ENCODE measurements at regions not wholly inside any gene's neighbourhood (a gene's known extent, or its start where the extent isn't known, plus 50 kb on each side); places are given as distances from the start of the nearest gene placed in this dataset.

GRCh38 chr15:101543926-101544612 is 54.6 kb upstream of the PCSK6 start:
- FAIRE-seq, result no peak
- ATAC-seq, result no peak
- ChIA-PET CTCF (ENCODE audit: low intra/inter-chr PET ratio, low total read pairs) (no interaction called here), POLR2A (interaction anchor here (1.1 kb wide), 1 partner anchor 16 kb away, joined by 3 read pairs; no protein-coding TSS in a partner anchor)
- Histone ChIP-seq H4K20me1 (ENCODE audit: insufficient read depth, low read length) (no peaks in the 10 kb centered on the region), H3K27me3 (ENCODE audit: control insufficient read depth in 1 of 2, insufficient read depth in 2 of 2, low read length in 2 of 2) (no peaks in the 10 kb centered on the region), H3K27ac (ENCODE audit: extremely low read length, insufficient read depth, low read length) (no peak overlapping the region), H3K4me3 (replicated peaks in 1 of 3; ENCODE audit: insufficient read depth in 1 of 3, low read depth in 2 of 3, low read length in 3 of 3) (no peak overlapping the region), H3K9me3 (ENCODE audit: low read length) (no peaks in the 10 kb centered on the region), H3K36me3 (replicated peaks in 1 of 2; ENCODE audit: control insufficient read depth in 1 of 2, insufficient read depth in 2 of 2, low read length in 2 of 2) (no peaks in the 10 kb centered on the region), H3K9ac (ENCODE audit: insufficient read depth, low read depth, low read length) (no peak overlapping the region), H3K79me2 (ENCODE audit: insufficient read depth, low read length) (no peaks in the 10 kb centered on the region), H3K4me1 (ENCODE audit: insufficient read depth, low read length) (peaks cover 34% of the 10 kb centered on the region), H3K4me2 (ENCODE audit: low read depth, low read length) (no peak overlapping the region), H2AFZ (ENCODE audit: low read length) (no peak overlapping the region)
- BruUV-seq (replicated peaks), result no TSS peak
- intact Hi-C loops (cut with micrococcal nuclease; ENCODE audit: unreplicated experiment), result no loop called here
- no peak for TF ChIP-seq ZFYVE20 (CRISPR knock-in tag; IDR thresholded peaks at IDR 0.05; ENCODE audit: borderline replicate concordance, low read depth)
- TF ChIP-seq ZNF142 (CRISPR knock-in tag; IDR thresholded peaks at IDR 0.05), result no peak
- no peak for TF ChIP-seq ZNF879 (CRISPR knock-in tag; IDR thresholded peaks at IDR 0.05)
- no peak for TF ChIP-seq TRIM24 (CRISPR knock-in tag; IDR thresholded peaks at IDR 0.05)
- TF ChIP-seq ZNF570 (CRISPR knock-in tag; IDR thresholded peaks at IDR 0.05; ENCODE audit: borderline replicate concordance), result no peak
- TF ChIP-seq SIX4 (CRISPR knock-in tag; IDR thresholded peaks at IDR 0.05), result no peak
- no peak for TF ChIP-seq U2AF2 (IDR thresholded peaks at IDR 0.05; ENCODE audit: low read depth, low read length)
- TF ChIP-seq ZNF572 (CRISPR knock-in tag; IDR thresholded peaks at IDR 0.05), result no peak
- no peak for TF ChIP-seq YY1 (IDR thresholded peaks at IDR 0.05; ENCODE audit: insufficient read depth, insufficient replicate concordance, low read depth, low read length)
- DNase-seq (ENCODE audit: low spot score), result no peak
- WGBS (ENCODE audit: low lambda C conversion rate), result 76% methylated on average over 12 of the region's 22 CpGs
- in situ Hi-C loops (cut with HindIII; ENCODE audit: extremely low pct_ligation_motif_present, low pct_unique_long_range_greater_than_20kb), result loop anchor here (5.0 kb wide), 2 partner anchors 33 to 98 kb away; no protein-coding TSS in a partner anchor
